ES-I3 (cell line): ENCODE measurements at regions not wholly inside any gene's neighbourhood (a gene's known extent, or its start where the extent isn't known, plus 50 kb on each side); places are given as distances from the start of the nearest gene placed in this dataset.
"Not testable (repeated sequence)": the region's sequence is repeated elsewhere in the genome, so short reads cannot be mapped to it uniquely, and the experiment has no call there.

Experiments used
- H3K36me3 ChIP-seq: 2 replicates; pipeline ENCODE4 v1.6.1; 2013; ENCODE audit warnings: mild to moderate bottlenecking, low read length, control low read depth, moderate library complexity; ENCODE audit not compliant: insufficient read depth
- H3K4me1 ChIP-seq: 2 replicates; pipeline ENCODE4 v1.6.1; 2013; ENCODE audit warnings: mild to moderate bottlenecking, control low read depth, low read length; ENCODE audit not compliant: insufficient read depth
- H3K9ac ChIP-seq: 2 replicates; pipeline ENCODE4 v1.6.1; 2013; ENCODE audit warnings: low read depth, mild to moderate bottlenecking, low read length, moderate library complexity
- H3K9me3 ChIP-seq: 2 replicates; pipeline ENCODE4 v1.6.1; 2013; ENCODE audit warnings: mild to moderate bottlenecking, low read length, moderate library complexity; ENCODE audit not compliant: control insufficient read depth, insufficient read depth

GRCh38 chr5:155794795-155795194 lies 532.2 kb upstream of the SGCD start:
- Histone ChIP-seq H3K36me3 (no peaks in the 10 kb centered on the region), H3K9me3 (no peaks in the 10 kb centered on the region; the same call in 1 of the 2 replicates), H3K4me1 (no peaks in the 10 kb centered on the region), H3K9ac (no peak overlapping the region)

GRCh38 chr5:155799308-155799707 lies 527.7 kb upstream of the SGCD start:
- Histone ChIP-seq H3K9ac (no peak overlapping the region), H3K9me3 (no peaks in the 10 kb centered on the region; the same call in 1 of the 2 replicates), H3K4me1 (no peaks in the 10 kb centered on the region), H3K36me3 (no peaks in the 10 kb centered on the region)

- Histone ChIP-seq H3K9me3 (no peaks in the 10 kb centered on the region), H3K36me3 (no peaks in the 10 kb centered on the region)
Observed at GRCh38 chr5:155807884-155808576, 518.9 kb upstream of the SGCD start.

GRCh38 chr5:155815248-155815647 lies 511.7 kb upstream of the SGCD start:
- H3K36me3 ChIP-seq, result no peaks in the 10 kb centered on the region
- no peak overlapping the region for H3K9ac ChIP-seq
- no peaks in the 10 kb centered on the region for H3K4me1 ChIP-seq
- H3K9me3 ChIP-seq, result no peaks in the 10 kb centered on the region

More at GRCh38 chr5:155807884-155808576, 518.9 kb upstream of the SGCD start:
- Histone ChIP-seq H3K4me1 (no peaks in the 10 kb centered on the region), H3K9ac (no peak overlapping the region)

- no peaks in the 10 kb centered on the region for H3K9me3 ChIP-seq
- no peak overlapping the region for H3K9ac ChIP-seq
- no peaks in the 10 kb centered on the region for H3K4me1 ChIP-seq
- no peaks in the 10 kb centered on the region for H3K36me3 ChIP-seq
Observed at GRCh38 chr5:155822177-155822576, 504.8 kb upstream of the SGCD start.

- H3K36me3 ChIP-seq, result no peaks in the 10 kb centered on the region
- H3K9me3 ChIP-seq, result no peaks in the 10 kb centered on the region
- no peak overlapping the region for H3K9ac ChIP-seq
- H3K4me1 ChIP-seq, result no peaks in the 10 kb centered on the region
Observed at GRCh38 chr5:155826611-155827507, 500.1 kb upstream of the SGCD start.

- not testable (repeated sequence) for H3K4me1 ChIP-seq, H3K36me3 ChIP-seq, H3K9ac ChIP-seq, H3K9me3 ChIP-seq
Observed at GRCh38 chr5:155827508-155827815, 499.5 kb upstream of the SGCD start.

- no peak overlapping the region for H3K9ac ChIP-seq
- no peaks in the 10 kb centered on the region for H3K4me1 ChIP-seq
- H3K9me3 ChIP-seq, result no peaks in the 10 kb centered on the region
- no peaks in the 10 kb centered on the region for H3K36me3 ChIP-seq
Observed at GRCh38 chr5:155827949-155828348, 499.0 kb upstream of the SGCD start.

GRCh38 chr5:155831491-155831890 lies 495.5 kb upstream of the SGCD start:
- H3K4me1 ChIP-seq, result no peaks in the 10 kb centered on the region
- no peaks in the 10 kb centered on the region for H3K36me3 ChIP-seq
- no peaks in the 10 kb centered on the region for H3K9me3 ChIP-seq
- H3K9ac ChIP-seq, result no peak overlapping the region

GRCh38 chr5:155833287-155833686 lies 493.7 kb upstream of the SGCD start:
- Histone ChIP-seq H3K4me1 (no peaks in the 10 kb centered on the region), H3K9ac (no peak overlapping the region)

GRCh38 chr5:155834271-155834975 lies 492.5 kb upstream of the SGCD start:
- H3K4me1 ChIP-seq, result no peaks in the 10 kb centered on the region; the same call in 1 of the 2 replicates
- no peaks in the 10 kb centered on the region; the same call in 1 of the 2 replicates for H3K9me3 ChIP-seq
- H3K36me3 ChIP-seq, result no peaks in the 10 kb centered on the region
- H3K9ac ChIP-seq, result no peak overlapping the region

More at GRCh38 chr5:155833287-155833686, 493.7 kb upstream of the SGCD start:
- H3K9me3 ChIP-seq, result no peaks in the 10 kb centered on the region; the same call in 1 of the 2 replicates
- H3K36me3 ChIP-seq, result no peaks in the 10 kb centered on the region

- no peak overlapping the region for H3K9ac ChIP-seq
- no peaks in the 10 kb centered on the region; the same call in 1 of the 2 replicates for H3K4me1 ChIP-seq
- H3K36me3 ChIP-seq, result no peaks in the 10 kb centered on the region
- H3K9me3 ChIP-seq, result no peaks in the 10 kb centered on the region; the same call in 1 of the 2 replicates
Observed at GRCh38 chr5:155836089-155836803, 490.7 kb upstream of the SGCD start.

- Histone ChIP-seq H3K4me1 (no peaks in the 10 kb centered on the region; the same call in 1 of the 2 replicates), H3K9me3 (no peaks in the 10 kb centered on the region; the same call in 1 of the 2 replicates), H3K36me3 (no peaks in the 10 kb centered on the region), H3K9ac (no peak overlapping the region)
Observed at GRCh38 chr5:155838394-155838793, 488.6 kb upstream of the SGCD start.
